H1 (cell line): ENCODE measurements at regions not wholly inside any gene's neighbourhood (a gene's known extent, or its start where the extent isn't known, plus 50 kb on each side); places are given as distances from the start of the nearest gene placed in this dataset.

Source experiments
- CTCF ChIA-PET: fragments of 300-600 bp; sonication (Branson Sonifier 250); formaldehyde crosslinking; loops from one replicate; lab custom pipeline; 2021; ENCODE audit not compliant: partially characterized antibody; lab: Charles Lee
- POLR2A ChIA-PET: fragments of 300-600 bp; sonication (Branson Sonifier 250); formaldehyde crosslinking; loops from one replicate; lab custom pipeline; 2021; ENCODE audit warnings: inconsistent platforms; ENCODE audit not compliant: partially characterized antibody; lab: Charles Lee
- DNase-seq, 2 experiments: peaks; one replicate each; pipeline versions ENCODE4 v3.0.0 to v3.0.0-alpha.2; 2010 to 2022; ENCODE audit warnings: low spot score in 2 of 2, low read depth in 1 of 2, mixed read lengths in 1 of 2
- FAIRE-seq: peaks from 2 replicates; lab custom pipeline; 2011; peaks lifted over from hg19 to GRCh38; lab: Jason Lieb, UNC
- H2AFZ ChIP-seq: 2 replicates; pipeline ENCODE4 v1.8.1; 2012; ENCODE audit warnings: low read length, inconsistent platforms
- H2AK5ac ChIP-seq: 2 replicates; pipeline ENCODE4 v1.6.1; 2013; ENCODE audit warnings: low read depth, low read length
- H2BK120ac ChIP-seq: replicated peaks from 2 replicates; pipeline ENCODE3; 2013; ENCODE audit warnings: low read depth, low read length, inconsistent platforms
- H2BK12ac ChIP-seq: 2 replicates; pipeline ENCODE4 v1.6.1; 2013; ENCODE audit warnings: low read depth, low read length
- H2BK15ac ChIP-seq: 2 replicates; pipeline ENCODE4 v1.6.1; 2013; ENCODE audit warnings: low read length
- H2BK20ac ChIP-seq: 2 replicates; pipeline ENCODE4 v1.6.1; 2013; ENCODE audit warnings: low read length
- H2BK5ac ChIP-seq: 2 replicates; pipeline ENCODE4 v1.6.1; 2013; ENCODE audit warnings: low read depth, low read length
- H3K14ac ChIP-seq: 2 replicates; pipeline ENCODE4 v1.6.1; 2013; ENCODE audit warnings: inconsistent platforms; ENCODE audit not compliant: insufficient read length
- H3K18ac ChIP-seq: 2 replicates; pipeline ENCODE4 v1.6.1; 2013; ENCODE audit warnings: low read length; ENCODE audit errors: extremely low read depth
- H3K23ac ChIP-seq: 2 replicates; pipeline ENCODE4 v1.6.1; 2013; ENCODE audit warnings: inconsistent platforms; ENCODE audit not compliant: insufficient read length
- H3K23me2 ChIP-seq: 2 replicates; pipeline ENCODE4 v1.6.1; 2013; ENCODE audit warnings: low read depth, low read length
- H3K27ac ChIP-seq: 2 replicates; pipeline ENCODE4 v1.6.1; 2011; ENCODE audit warnings: low read depth, low read length, inconsistent platforms
- H3K27me3 ChIP-seq, 4 experiments: replicated peaks in 1 of 4; 1 replicate in 1 of 4; 2 replicates in 3 of 4; pipeline versions ENCODE4 v1.6.1 to v1.8.1; 2011 to 2013; ENCODE audit warnings: low read length in 3 of 4, mild to moderate bottlenecking in 3 of 4, inconsistent platforms in 2 of 4, mixed read lengths in 2 of 4, moderate library complexity in 1 of 4; ENCODE audit not compliant: control insufficient read depth in 3 of 4, insufficient read depth in 3 of 4; ENCODE audit errors: extremely low read depth in 1 of 4
- H3K36me3 ChIP-seq, 4 experiments: 2 replicates each; pipeline versions ENCODE4 v1.6.1 to v1.8.1; 2011 to 2013; ENCODE audit warnings: mild to moderate bottlenecking in 4 of 4, low read length in 3 of 4, moderate library complexity in 2 of 4, control low read depth in 1 of 4, inconsistent platforms in 1 of 4; ENCODE audit not compliant: insufficient read depth in 4 of 4, control insufficient read depth in 2 of 4
- H3K4ac ChIP-seq: replicated peaks from 2 replicates; pipeline ENCODE3; 2013; ENCODE audit warnings: low read length, low read depth, mixed read lengths, inconsistent platforms; ENCODE audit not compliant: insufficient read length
- H3K4me1 ChIP-seq, 4 experiments: replicated peaks in 1 of 4; 1 replicate in 1 of 4; 2 replicates in 3 of 4; pipeline versions ENCODE4 v1.6.1 to v1.8.1; 2011 to 2013; ENCODE audit warnings: low read length in 3 of 4, inconsistent platforms in 2 of 4, mixed read lengths in 1 of 4; ENCODE audit not compliant: insufficient read depth in 4 of 4, control insufficient read depth in 3 of 4
- H3K4me2 ChIP-seq, 2 experiments: 2 replicates each; pipeline versions ENCODE4 v1.6.1 to v1.8.1; 2011 to 2013; ENCODE audit warnings: low read depth in 2 of 2, low read length in 2 of 2, control low read depth in 1 of 2, inconsistent platforms in 1 of 2, mild to moderate bottlenecking in 1 of 2; ENCODE audit not compliant: insufficient read depth in 1 of 2
- H3K4me3 ChIP-seq, 4 experiments: fragments of 200-600, 300-600 bp in 1 of 4; sonication (generic), shearing (Covaris generic), sonication (Bioruptor Twin) in 1 of 4; 2 replicates each; pipeline versions ENCODE4 v1.5.1 to v1.8.1; 2011 to 2016; ENCODE audit warnings: low read length in 4 of 4, low read depth in 3 of 4, control low read depth in 2 of 4, inconsistent platforms in 2 of 4, mild to moderate bottlenecking in 2 of 4, mixed read lengths in 1 of 4, moderate library complexity in 1 of 4; ENCODE audit not compliant: insufficient read depth in 2 of 4; ENCODE audit errors: extremely low read depth in 1 of 4
- H3K56ac ChIP-seq: replicated peaks from 2 replicates; pipeline ENCODE3; 2013; ENCODE audit warnings: low read depth, mild to moderate bottlenecking, mixed read lengths, low read length, inconsistent platforms; ENCODE audit not compliant: insufficient read length
- H3K79me1 ChIP-seq: 2 replicates; pipeline ENCODE4 v1.6.1; 2013; ENCODE audit warnings: low read depth, low read length, control low read depth
- H3K79me2 ChIP-seq, 2 experiments: 2 replicates each; pipeline versions ENCODE4 v1.6.1 to v1.8.1; 2012 to 2013; ENCODE audit warnings: low read length in 2 of 2, mild to moderate bottlenecking in 2 of 2, inconsistent platforms in 1 of 2; ENCODE audit not compliant: insufficient read depth in 2 of 2, control insufficient read depth in 1 of 2
- H3K9ac ChIP-seq, 4 experiments: replicated peaks in 1 of 4; 1 replicate in 1 of 4; 2 replicates in 3 of 4; pipeline versions ENCODE4 v1.6.1 to v1.8.1; 2011 to 2013; ENCODE audit warnings: low read depth in 3 of 4, low read length in 3 of 4, control low read depth in 2 of 4, mild to moderate bottlenecking in 2 of 4, moderate library complexity in 2 of 4, inconsistent platforms in 1 of 4; ENCODE audit errors: extremely low read depth in 1 of 4
- H3K9me3 ChIP-seq, 2 experiments: 2 replicates each; pipeline versions ENCODE4 v1.6.1 to v1.8.1; 2012 to 2013; ENCODE audit warnings: mild to moderate bottlenecking in 2 of 2, moderate library complexity in 2 of 2, control low read depth in 1 of 2, inconsistent platforms in 1 of 2, low read depth in 1 of 2, low read length in 1 of 2, mixed read lengths in 1 of 2; ENCODE audit not compliant: insufficient read depth in 2 of 2
- H4K20me1 ChIP-seq, 2 experiments: replicated peaks in 1 of 2; 2 replicates each; pipeline versions ENCODE3 to v1.8.1; 2011 to 2013; ENCODE audit warnings: inconsistent platforms in 2 of 2, low read length in 2 of 2, mild to moderate bottlenecking in 1 of 2; ENCODE audit not compliant: insufficient read depth in 2 of 2, control insufficient read depth in 1 of 2
- H4K5ac ChIP-seq: 2 replicates; pipeline ENCODE4 v1.6.1; 2013; ENCODE audit warnings: low read length, low read depth, mixed read lengths, inconsistent platforms; ENCODE audit not compliant: insufficient read length
- H4K8ac ChIP-seq: 2 replicates; pipeline ENCODE4 v1.8.0; 2013; ENCODE audit warnings: mild to moderate bottlenecking, moderate library complexity, low read length, inconsistent platforms; ENCODE audit not compliant: insufficient read depth; ENCODE audit errors: extremely low read depth
- H4K91ac ChIP-seq: replicated peaks from 2 replicates; pipeline ENCODE3; 2013; ENCODE audit warnings: low read length, mixed read lengths, inconsistent platforms; ENCODE audit not compliant: insufficient read length
- SIRT6 ChIP-seq: IDR thresholded peaks from one replicate; pipeline ENCODE4 v1.7.1; 2012; ENCODE audit warnings: low read length, inconsistent platforms
- WGBS, 2 experiments: shearing (Covaris generic) in 1 of 2; methylation state at CpG; one replicate each; pipeline versions ENCODE4 v1.1.6 to v1.1.7; 2013 to 2015; ENCODE audit warnings: low lambda C conversion rate in 2 of 2, mixed read lengths in 2 of 2, inconsistent platforms in 1 of 2, low coverage in 1 of 2, missing lambda C conversion rate in 1 of 2; ENCODE audit not compliant: insufficient replicate concordance in 2 of 2, insufficient coverage in 1 of 2, insufficient read length in 1 of 2; ENCODE audit errors: extremely low coverage in 1 of 2, missing lambda C conversion rate in 1 of 2; 5-methylcytosine and 5-hydroxymethylcytosine counted together

DNA sequence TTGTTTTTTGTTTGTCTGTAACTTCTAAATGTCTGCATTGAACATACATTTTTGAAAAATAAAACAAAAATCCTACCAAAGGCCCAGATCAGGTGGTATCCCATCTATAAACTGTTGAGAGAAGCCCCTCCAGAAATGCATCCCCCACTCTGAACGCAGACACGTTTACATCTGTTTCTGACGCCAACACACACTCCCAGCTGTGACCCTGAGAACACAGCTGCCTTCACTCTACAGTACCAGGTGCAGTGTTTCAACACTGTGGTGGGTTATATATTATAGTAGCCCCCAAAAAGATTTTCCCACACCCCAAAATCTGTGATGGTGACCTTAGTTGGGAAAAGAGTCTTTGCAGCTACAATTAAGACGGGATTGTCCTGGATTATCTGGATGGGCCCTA is 199.1 kb upstream of the JARID2 start:
- Histone ChIP-seq H2BK12ac (no peak overlapping the region), H4K91ac (no peak overlapping the region), H3K4me2 (no peak overlapping the region), H3K23ac (no peak overlapping the region), H4K20me1 (no peaks in the 10 kb centered on the region), H3K36me3 (no peaks in the 10 kb centered on the region), H4K8ac (no peak overlapping the region), H2AFZ (no peak overlapping the region), H3K4me1 (peaks cover 0 to 7% (median 3%) of the 10 kb centered on the region in 4 experiments; a peak in 3 of 7 replicates), H3K23me2 (no peaks in the 10 kb centered on the region), H2BK5ac (no peak overlapping the region), H3K27ac (no peak overlapping the region), H3K4ac (no peak overlapping the region), H3K9me3 (no peaks in the 10 kb centered on the region), H4K5ac (no peak overlapping the region), H2AK5ac (no peak overlapping the region), H3K4me3 (no peak overlapping the region), H3K9ac (no peak overlapping the region), H3K14ac (no peak overlapping the region), H3K18ac (no peak overlapping the region), H3K56ac (no peak overlapping the region), H2BK15ac (no peak overlapping the region), H2BK20ac (no peak overlapping the region), H3K79me2 (no peaks in the 10 kb centered on the region), H2BK120ac (no peak overlapping the region), H3K79me1 (no peaks in the 10 kb centered on the region), H3K27me3 (no peaks in the 10 kb centered on the region)
- ChIA-PET CTCF (no interaction called here), POLR2A (no interaction called here)
- 91% methylated on average over 4 of the region's 4 CpGs; no CpG with 5 or more reads in 1 of the 2 experiments for WGBS, 2 experiments
- no peak for DNase-seq
- no peak for TF ChIP-seq SIRT6
- no peak for FAIRE-seq
